HCT116 (cell line): ENCODE measurements at regions not wholly inside any gene's neighbourhood (a gene's known extent, or its start where the extent isn't known, plus 50 kb on each side); places are given as distances from the start of the nearest gene placed in this dataset.

Source experiments
- ATAC-seq: fragments of 200-7000 bp; cut with Tn5 transposase; 2 replicates; pipeline ENCODE4 v1.9.1; 2020; ENCODE audit warnings: mild to moderate bottlenecking, moderate library complexity
- BruUV-seq: library from RNA; stranded (reverse); fragments of 400-500 nt; replicated peaks from 2 replicates; lab custom pipeline; 2021; lab: Mats Ljungman, UMichigan
- CTCF ChIA-PET: fragments of 300-600 bp; sonication (Branson Sonifier 250); formaldehyde crosslinking; loops from one replicate; lab custom pipeline; 2021; ENCODE audit warnings: antibody characterized with exemption; lab: Charles Lee
- POLR2A ChIA-PET: fragments of 300-600, 350-600 bp; sonication (Branson Sonifier 250); formaldehyde crosslinking; loops from one replicate; lab custom pipeline; 2021; ENCODE audit warnings: antibody characterized with exemption; lab: Charles Lee
- RAD21 ChIA-PET, 2 experiments: fragments of 300-600 bp; sonication (Branson Sonifier 250); formaldehyde crosslinking; loops; one replicate each; lab custom pipeline; 2023; ENCODE audit warnings: low total read pairs in 2 of 2; ENCODE audit not compliant: uncharacterized antibody in 2 of 2, unreplicated experiment in 2 of 2, low non-redundant PET in 1 of 2; lab: Charles Lee
- DNase-seq: peaks from one replicate; pipeline ENCODE4 v3.0.0-alpha.2; 2010; ENCODE audit warnings: low read depth, low spot score
- H2AFZ ChIP-seq: fragments of 200-600 bp; shearing (Covaris generic), sonication (generic); 2 replicates; pipeline ENCODE4 v1.6.1; 2017; ENCODE audit warnings: low read depth, mixed run types, mixed read lengths, antibody characterized with exemption, low read length; ENCODE audit not compliant: poor library complexity, severe bottlenecking
- H3K27ac ChIP-seq: 2 replicates; pipeline ENCODE4 v1.5.1; 2012; ENCODE audit warnings: low read depth, low read length
- H3K27me3 ChIP-seq: fragments of 200-600 bp; sonication (generic); 2 replicates; pipeline ENCODE4 v1.6.1; 2016; ENCODE audit warnings: mixed run types, low read length, mixed read lengths; ENCODE audit not compliant: insufficient read depth
- H3K36me3 ChIP-seq, 2 experiments: fragments of 200-500 bp in 1 of 2; fragments of 200-600 bp in 1 of 2; sonication (Bioruptor generic) in 1 of 2; sonication (generic) in 1 of 2; 2 replicates each; pipeline versions ENCODE4 v1.5.1 to v1.6.1; 2014 to 2016; ENCODE audit warnings: low read length in 2 of 2, inconsistent platforms in 1 of 2, mixed read lengths in 1 of 2, mixed run types in 1 of 2; ENCODE audit not compliant: insufficient read depth in 2 of 2, control insufficient read depth in 1 of 2
- H3K4me1 ChIP-seq, 2 experiments: fragments of 200-600 bp in 1 of 2; sonication (generic) in 1 of 2; 2 replicates each; pipeline versions ENCODE4 v1.5.1 to v1.6.1; 2012 to 2017; ENCODE audit warnings: low read length in 2 of 2, inconsistent platforms in 1 of 2, mild to moderate bottlenecking in 1 of 2, mixed read lengths in 1 of 2, mixed run types in 1 of 2, moderate library complexity in 1 of 2; ENCODE audit not compliant: insufficient read depth in 2 of 2, control insufficient read depth in 1 of 2
- H3K4me2 ChIP-seq: fragments of 200-600 bp; sonication (generic); 2 replicates; pipeline ENCODE4 v1.6.1; 2017; ENCODE audit warnings: mixed run types, low read length, mixed read lengths
- H3K4me3 ChIP-seq, 2 experiments: fragments of 200-600 bp in 1 of 2; sonication (generic) in 1 of 2; replicated peaks in 1 of 2; 2 replicates each; pipeline ENCODE4 v1.5.1; 2011 to 2016; ENCODE audit warnings: low read length in 2 of 2, control low read depth in 1 of 2, low read depth in 1 of 2, mild to moderate bottlenecking in 1 of 2, mixed read lengths in 1 of 2, mixed run types in 1 of 2
- H3K79me2 ChIP-seq: fragments of 200-600 bp; sonication (generic); 2 replicates; pipeline ENCODE4 v1.6.1; 2017; ENCODE audit warnings: mild to moderate bottlenecking, mixed run types, low read length, moderate library complexity, mixed read lengths; ENCODE audit not compliant: insufficient read depth
- H3K9ac ChIP-seq: fragments of 200-600 bp; sonication (generic); 2 replicates; pipeline ENCODE4 v1.6.1; 2016; ENCODE audit warnings: low read length, mixed read lengths
- H3K9me2 ChIP-seq: fragments of 200-600 bp; sonication (generic), shearing (Covaris generic); 2 replicates; pipeline ENCODE4 v1.6.1; 2017; ENCODE audit warnings: mixed run types, mild to moderate bottlenecking, moderate library complexity; ENCODE audit not compliant: insufficient read depth
- H3K9me3 ChIP-seq, 2 experiments: fragments of 200-500 bp in 1 of 2; fragments of 200-600 bp in 1 of 2; sonication (Bioruptor generic) in 1 of 2; sonication (generic) in 1 of 2; 2 replicates each; pipeline ENCODE4 v1.6.1; 2014 to 2017; ENCODE audit warnings: low read length in 2 of 2, mixed read lengths in 2 of 2, inconsistent platforms in 1 of 2, low read depth in 1 of 2, mild to moderate bottlenecking in 1 of 2, mixed run types in 1 of 2, moderate library complexity in 1 of 2; ENCODE audit not compliant: control insufficient read depth in 1 of 2, insufficient read depth in 1 of 2
- H4K20me1 ChIP-seq: fragments of 200-600 bp; sonication (generic), shearing (Covaris generic); 2 replicates; pipeline ENCODE4 v1.6.1; 2017; ENCODE audit warnings: mixed run types, mild to moderate bottlenecking, moderate library complexity; ENCODE audit not compliant: insufficient read depth
- CEBPB ChIP-seq: IDR thresholded peaks from 2 replicates; pipeline ENCODE4 v1.6.1; 2012; ENCODE audit warnings: low read depth
- CTCF ChIP-seq, 3 experiments: fragments of 200-600 bp in 1 of 3; sonication (generic) in 1 of 3; IDR thresholded peaks in 2 of 3; conservative IDR thresholded peaks in 1 of 3; 2 replicates each; pipeline ENCODE4 v1.5.1; 2012 to 2017; ENCODE audit warnings: low read depth in 2 of 3, low read length in 2 of 3, antibody characterized with exemption in 1 of 3, borderline replicate concordance in 1 of 3, control low read depth in 1 of 3, mild to moderate bottlenecking in 1 of 3, mixed read lengths in 1 of 3, mixed run types in 1 of 3, moderate library complexity in 1 of 3; ENCODE audit not compliant: insufficient read depth in 1 of 3
- ELF1 ChIP-seq: IDR thresholded peaks from 2 replicates; pipeline ENCODE4 v1.6.1; 2012; ENCODE audit warnings: low read depth, borderline replicate concordance
- EZH2 ChIP-seq: fragments of 200-600 bp; sonication (generic); IDR thresholded peaks from 2 replicates; pipeline ENCODE4 v1.6.1; 2017; ENCODE audit warnings: antibody characterized with exemption, mixed run types
- EZH2phosphoT487 ChIP-seq: fragments of 200-600 bp; IDR thresholded peaks from 2 replicates; pipeline ENCODE4 v1.6.1; 2018; ENCODE audit warnings: antibody characterized with exemption, borderline replicate concordance
- FOSL1 ChIP-seq: IDR thresholded peaks from 2 replicates; pipeline ENCODE4 v1.6.1; 2012; ENCODE audit warnings: low read depth
- JUND ChIP-seq: IDR thresholded peaks from 2 replicates; pipeline ENCODE4 v1.6.1; 2012
- MAX ChIP-seq: IDR thresholded peaks from 2 replicates; pipeline ENCODE4 v1.6.1; 2012
- POLR2A ChIP-seq: IDR thresholded peaks from 2 replicates; pipeline ENCODE4 v1.7.0; 2011; ENCODE audit warnings: borderline replicate concordance; ENCODE audit not compliant: insufficient read depth, insufficient read length; ENCODE audit errors: extremely low read depth
- REST ChIP-seq: IDR thresholded peaks from 2 replicates; pipeline ENCODE4 v1.6.1; 2012; ENCODE audit warnings: low read depth
- SIN3A ChIP-seq: IDR thresholded peaks from 2 replicates; pipeline ENCODE4 v1.6.1; 2012; ENCODE audit warnings: low read depth
- SP1 ChIP-seq: IDR thresholded peaks from 2 replicates; pipeline ENCODE4 v1.6.1; 2012; ENCODE audit warnings: low read depth
- SRF ChIP-seq: IDR thresholded peaks from 2 replicates; pipeline ENCODE4 v1.6.1; 2012; ENCODE audit warnings: low read depth
- TCF7L2 ChIP-seq: IDR thresholded peaks from 2 replicates; pipeline ENCODE4 v1.7.0; 2011; ENCODE audit warnings: borderline replicate concordance, inconsistent platforms; ENCODE audit not compliant: insufficient read depth, insufficient read length; ENCODE audit errors: extremely low read depth
- YY1 ChIP-seq: IDR thresholded peaks from 2 replicates; pipeline ENCODE4 v1.6.1; 2011; ENCODE audit warnings: low read length, low read depth, moderate library complexity, mild to moderate bottlenecking; ENCODE audit not compliant: insufficient replicate concordance; ENCODE audit errors: extremely low read depth
- ZFX ChIP-seq: fragments of 450-650 bp; IDR thresholded peaks from 2 replicates; pipeline ENCODE4 v1.6.1; 2017
- ZNF274 ChIP-seq: fragments of 200-500 bp; sonication (Bioruptor generic); IDR thresholded peaks from 2 replicates; pipeline ENCODE4 v1.6.1; 2014; ENCODE audit warnings: mild to moderate bottlenecking, low read depth, low read length, inconsistent platforms
- intact Hi-C: fragments of 100-400 bp; cut with micrococcal nuclease; formaldehyde crosslinking; loops from 2 replicates; pipeline ENCODE4 v1.10.0; 2022

GRCh38 chr9:134536931-134537330 is 104.7 kb upstream of the COL5A1 start (continued):
- no peak for TF ChIP-seq CTCF (IDR thresholded peaks at IDR 0.05 in 2 of 3, conservative IDR thresholded peaks at IDR 0.05 in 1 of 3; ENCODE audit: borderline replicate concordance in 1 of 3, insufficient read depth in 1 of 3, low read depth in 2 of 3, low read length in 2 of 3)
- no peak for TF ChIP-seq SP1
- TF ChIP-seq POLR2A: no peak
- no peak for TF ChIP-seq EZH2
- TF ChIP-seq YY1: no peak
- no peak for TF ChIP-seq MAX

GRCh38 chr9:134537951-134538641 is 103.5 kb upstream of the COL5A1 start:
- Histone ChIP-seq H3K36me3 (no peaks in the 10 kb centered on the region), H3K27me3 (peaks cover 20% of the 10 kb centered on the region), H4K20me1 (no peaks in the 10 kb centered on the region), H3K4me2 (no peak overlapping the region), H3K79me2 (no peaks in the 10 kb centered on the region), H2AFZ (no peak overlapping the region), H3K4me3 (no peak overlapping the region), H3K9ac (no peak overlapping the region), H3K27ac (no peak overlapping the region), H3K9me2 (no peaks in the 10 kb centered on the region), H3K9me3 (no peaks in the 10 kb centered on the region), H3K4me1 (peaks cover 0 to 4% of the 10 kb centered on the region in 2 experiments; a peak in 1 of 4 replicates)
- BruUV-seq: no TSS peak
- DNase-seq (no peak), ATAC-seq (no peak)
- ChIA-PET POLR2A (no interaction called here), CTCF (no interaction called here), RAD21 (interaction anchor here in 1 of 2 experiments (0.5 kb wide), 1 partner anchor 159 kb away, joined by 3 read pairs; no protein-coding TSS in a partner anchor)
- intact Hi-C loops: no loop called here
- TF ChIP-seq SRF: no peak
- TF ChIP-seq CTCF (IDR thresholded peaks at IDR 0.05 in 2 of 3, conservative IDR thresholded peaks at IDR 0.05 in 1 of 3; ENCODE audit: borderline replicate concordance in 1 of 3, insufficient read depth in 1 of 3, low read depth in 2 of 3, low read length in 2 of 3): no peak
- TF ChIP-seq JUND: no peak
- TF ChIP-seq SIN3A: no peak
- TF ChIP-seq YY1: no peak
- TF ChIP-seq ZNF274: no peak
- no peak for TF ChIP-seq MAX
- TF ChIP-seq CEBPB: no peak
- TF ChIP-seq TCF7L2: no peak
- no peak for TF ChIP-seq ELF1
- no peak for TF ChIP-seq FOSL1
- no peak for TF ChIP-seq ZFX
- no peak for TF ChIP-seq EZH2phosphoT487
- no peak for TF ChIP-seq REST
- TF ChIP-seq, all 23 proteins: peak for 0
